H54 (cell line): ENCODE measurements at regions not wholly inside any gene's neighbourhood (a gene's known extent, or its start where the extent isn't known, plus 50 kb on each side); places are given as distances from the start of the nearest gene placed in this dataset.

Experiments used
- DNase-seq: peaks from one replicate; pipeline ENCODE4 v3.0.0; 2011; ENCODE audit warnings: low spot score, mixed read lengths; ENCODE audit not compliant: insufficient read length
- FAIRE-seq: peaks from 3 replicates; lab custom pipeline; 2011; peaks lifted over from hg19 to GRCh38; lab: Jason Lieb, UNC
- POLR2A ChIP-seq: IDR thresholded peaks from 2 replicates; pipeline ENCODE4 v1.6.1; 2011; ENCODE audit warnings: low read depth, mild to moderate bottlenecking, low read length

DNA sequence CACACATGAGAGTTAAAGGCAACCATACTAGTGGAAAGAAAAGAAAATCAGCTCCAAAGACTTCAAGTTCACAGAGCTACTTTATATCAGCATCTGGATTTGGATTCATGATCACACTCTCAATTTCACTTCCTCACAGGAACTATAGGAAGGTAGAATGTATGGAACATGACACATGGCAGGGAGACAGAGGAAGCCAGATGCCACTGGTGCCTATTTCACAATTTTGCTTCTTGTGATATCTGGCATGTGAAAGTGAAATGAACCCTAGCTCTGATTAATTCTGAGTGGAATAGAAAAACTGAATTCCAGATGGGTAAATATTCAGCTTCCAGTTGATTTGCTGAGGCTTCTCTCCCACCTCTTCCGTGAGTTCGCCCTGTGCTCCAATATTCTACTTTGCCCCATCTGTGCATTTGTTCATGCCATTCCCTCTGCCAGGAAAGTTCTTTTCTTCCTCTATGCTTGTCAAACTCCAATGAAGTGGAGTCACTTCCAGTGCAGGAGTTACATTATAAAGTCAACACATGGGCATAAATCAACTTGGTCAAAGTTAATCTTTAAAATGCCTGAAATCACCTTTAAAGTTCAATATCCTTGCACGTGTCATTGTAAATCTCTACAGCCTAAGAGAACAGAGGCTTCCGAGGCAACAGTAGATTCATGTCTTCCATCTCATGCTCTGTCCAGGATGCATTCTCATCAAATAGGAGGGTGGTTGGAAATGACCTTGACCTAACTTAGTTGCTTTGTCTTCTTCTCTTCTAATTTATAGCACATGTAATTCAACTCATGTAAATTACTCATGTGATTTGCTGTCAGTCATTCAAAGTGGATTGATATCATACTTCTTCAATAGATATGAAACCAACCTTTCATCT is 275.3 kb downstream of the HIVEP2 start:
- DNase-seq (no peak), FAIRE-seq (no peak)
- no peak for TF ChIP-seq POLR2A

DNA sequence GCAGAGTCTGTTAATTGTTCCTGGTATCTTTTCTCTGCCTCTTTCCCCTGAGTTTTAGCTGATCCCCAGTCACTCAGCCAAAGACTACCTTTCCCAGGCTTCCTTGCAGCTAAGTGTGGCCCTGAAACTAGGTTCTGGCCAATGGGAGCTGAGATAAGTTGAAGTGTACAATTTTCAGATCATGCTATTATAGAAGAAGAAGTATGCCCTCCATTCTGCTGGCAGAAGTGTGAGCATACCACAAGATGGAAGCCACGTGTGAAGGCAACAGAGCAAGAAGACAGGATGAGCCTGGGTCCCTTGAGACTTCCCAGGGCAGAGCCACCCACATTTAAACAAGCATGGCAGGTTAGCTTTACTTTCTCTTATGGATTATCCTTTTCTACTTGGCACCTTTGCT is 273.2 kb downstream of the HIVEP2 start:
- FAIRE-seq: no peak
- DNase-seq: no peak
- no peak for TF ChIP-seq POLR2A

DNA sequence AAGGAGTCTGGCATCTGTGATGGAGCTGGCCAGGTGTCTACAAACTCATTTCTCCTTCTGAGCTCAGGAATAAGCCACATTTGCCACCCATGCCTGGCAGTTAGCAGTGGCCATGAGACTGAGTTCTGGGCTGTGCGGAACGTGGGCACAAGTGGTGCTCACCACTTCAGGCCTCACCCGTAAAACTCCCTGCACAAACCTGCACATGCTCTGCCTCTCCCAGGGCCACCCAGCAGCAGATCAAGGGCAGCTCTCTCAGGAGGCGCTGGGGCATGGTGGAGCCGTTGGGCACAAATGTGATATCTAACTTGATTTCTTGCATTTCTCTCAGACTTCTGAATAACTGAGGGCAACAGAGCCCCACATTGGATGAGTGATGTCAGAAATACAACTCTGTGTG is 269.5 kb downstream of the HIVEP2 start:
- FAIRE-seq (no peak), DNase-seq (no peak)
- no peak for TF ChIP-seq POLR2A

GRCh38 chr6:142676027-142676443 is 268.9 kb downstream of the HIVEP2 start:
- no peak for FAIRE-seq
- DNase-seq: no peak
- no peak for TF ChIP-seq POLR2A

DNA sequence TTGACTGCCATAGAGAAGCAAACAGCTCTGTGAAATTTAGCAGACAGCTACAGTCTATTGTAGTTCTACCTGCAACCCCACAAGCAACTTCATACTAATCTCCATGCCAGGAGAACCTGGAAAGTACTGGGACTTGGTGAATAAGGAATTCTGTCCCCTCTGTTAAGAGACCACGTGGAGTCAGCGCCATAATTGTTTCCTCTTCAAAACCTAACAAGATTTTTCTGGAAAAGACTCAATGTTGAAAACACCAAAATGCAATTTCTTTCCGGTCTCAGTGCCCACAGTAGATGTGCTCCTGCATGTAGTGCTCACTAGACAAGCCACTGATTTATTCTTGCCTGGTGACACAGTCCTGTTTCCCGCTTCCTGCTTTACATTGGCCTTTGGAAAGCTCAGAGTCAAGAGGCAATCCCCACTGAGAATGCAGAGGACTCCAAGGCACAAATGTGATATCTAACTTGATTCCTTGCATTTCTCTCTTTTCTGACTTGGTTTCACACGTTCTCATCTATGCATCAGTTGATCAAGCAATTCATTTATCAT is 268.3 kb downstream of the HIVEP2 start:
- FAIRE-seq (no peak), DNase-seq (no peak)
- TF ChIP-seq POLR2A: no peak

- TF ChIP-seq POLR2A: no peak
- DNase-seq (no peak), FAIRE-seq (no peak)
Observed at GRCh38 chr6:142679907-142680700, 264.9 kb downstream of the HIVEP2 start.

DNA sequence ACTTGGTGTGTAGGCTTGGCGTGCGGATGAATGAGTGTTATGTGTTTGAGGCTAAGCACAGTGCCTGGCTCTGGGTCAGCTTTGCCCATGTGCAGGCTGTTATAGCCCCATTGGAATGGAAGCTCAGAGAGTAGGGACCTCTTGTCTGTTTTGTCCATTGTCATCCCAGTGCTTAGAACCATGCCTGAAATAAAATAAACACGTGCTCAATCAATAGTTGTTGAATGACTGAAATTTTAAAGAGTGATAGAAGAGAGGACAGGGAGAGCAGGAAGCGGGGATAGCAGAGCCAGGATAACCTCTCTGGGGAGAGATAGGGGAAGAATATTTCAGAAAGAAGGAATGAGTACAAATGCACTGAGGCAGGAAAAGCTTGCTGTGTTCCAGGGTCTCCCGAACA is 263.9 kb downstream of the HIVEP2 start:
- no peak for TF ChIP-seq POLR2A
- FAIRE-seq (no peak), DNase-seq (no peak)

DNA sequence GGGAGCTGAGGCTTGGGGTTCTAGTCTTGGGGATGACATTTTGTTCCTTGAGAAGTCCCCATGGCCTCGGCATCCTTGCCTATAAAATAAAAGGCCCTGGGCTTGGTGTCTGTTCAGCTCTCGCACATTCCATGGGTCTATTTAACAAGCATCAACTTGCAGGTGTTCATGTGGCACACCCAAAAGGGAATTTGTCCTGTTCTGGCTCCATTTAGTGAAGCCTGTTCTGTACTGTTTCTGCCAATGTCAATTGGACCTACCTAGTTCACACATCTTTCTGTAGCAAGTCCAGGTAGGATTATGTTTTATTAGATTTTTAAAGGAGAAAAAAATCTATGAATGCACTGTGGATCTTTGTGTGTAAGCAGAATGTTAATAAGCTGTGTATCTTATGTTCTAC is 262.0 kb downstream of the HIVEP2 start:
- DNase-seq (no peak), FAIRE-seq (no peak)
- TF ChIP-seq POLR2A: no peak

DNA sequence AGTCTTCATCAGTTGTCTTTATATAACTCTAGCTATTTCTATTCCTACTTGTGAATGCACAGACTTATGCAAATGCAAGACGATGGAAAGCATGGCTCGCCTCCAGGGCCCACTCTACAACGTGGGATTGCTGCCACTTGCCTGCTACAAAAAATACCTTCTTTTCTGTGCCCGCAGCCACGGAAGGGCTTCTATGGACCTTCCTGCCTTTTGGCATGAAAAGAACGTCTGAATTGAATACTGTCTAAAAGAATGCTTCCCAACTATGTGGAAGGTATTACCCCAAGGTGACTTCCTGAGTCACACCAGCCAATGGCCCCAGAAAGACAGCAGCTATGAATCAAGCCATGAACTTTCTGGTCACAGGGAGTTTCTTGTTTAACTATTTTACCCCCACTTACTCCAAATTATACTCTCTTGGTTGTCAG is 261.2 kb downstream of the HIVEP2 start:
- DNase-seq (no peak), FAIRE-seq (no peak)
- no peak for TF ChIP-seq POLR2A

GRCh38 chr6:142684371-142684770 is 260.6 kb downstream of the HIVEP2 start:
- DNase-seq: no peak
- FAIRE-seq: no peak
- no peak for TF ChIP-seq POLR2A

DNA sequence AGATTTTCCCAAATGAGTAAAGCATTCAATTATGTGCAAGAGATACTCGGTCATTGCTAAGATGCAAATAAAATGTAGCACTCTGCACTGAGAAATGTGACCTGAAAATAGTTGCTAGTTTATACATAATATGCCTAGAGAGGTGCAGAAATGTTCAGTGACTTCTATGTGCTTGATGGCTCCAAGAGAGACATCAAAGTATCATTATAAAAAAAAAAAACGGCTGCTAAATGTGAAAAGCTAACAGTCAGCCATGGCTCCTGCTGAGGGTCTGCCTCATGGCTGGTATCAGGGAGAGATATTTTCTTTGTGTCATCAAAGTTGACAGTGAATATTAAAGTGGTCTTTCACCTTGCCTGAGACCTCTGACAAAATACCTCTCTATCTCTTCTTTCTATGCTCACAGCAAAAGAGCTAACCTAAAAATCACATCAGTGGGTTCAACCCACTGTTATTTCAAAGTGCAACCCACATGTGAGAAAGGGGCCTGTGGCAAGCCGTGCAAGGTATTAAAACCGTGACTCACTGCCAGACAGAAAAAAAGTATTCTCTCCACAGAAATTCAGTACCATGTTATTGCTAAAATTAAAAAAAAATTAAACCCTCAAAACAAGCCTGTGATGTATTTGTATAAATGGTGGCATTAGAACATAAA is 259.0 kb downstream of the HIVEP2 start:
- no peak for TF ChIP-seq POLR2A
- DNase-seq: no peak
- FAIRE-seq: no peak

DNA sequence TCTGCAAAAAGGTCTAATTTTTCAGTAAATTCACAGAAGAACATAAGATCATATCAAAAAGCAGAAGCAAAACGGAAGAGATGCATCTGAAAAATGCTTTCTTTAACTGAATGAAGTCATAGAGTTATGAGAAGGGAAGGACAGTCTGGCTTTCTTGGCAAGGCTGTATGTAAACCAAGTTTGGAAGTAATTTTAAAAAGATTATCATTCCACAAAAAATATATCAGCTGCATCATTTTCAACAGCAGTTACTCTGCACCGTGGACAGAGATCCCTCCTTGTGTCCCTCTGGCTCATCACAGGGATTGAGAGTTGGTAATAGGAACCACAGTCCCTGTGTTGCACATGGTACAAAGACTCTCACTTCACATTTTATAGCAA is 258.5 kb downstream of the HIVEP2 start:
- TF ChIP-seq POLR2A: no peak
- DNase-seq (no peak), FAIRE-seq (no peak)

DNA sequence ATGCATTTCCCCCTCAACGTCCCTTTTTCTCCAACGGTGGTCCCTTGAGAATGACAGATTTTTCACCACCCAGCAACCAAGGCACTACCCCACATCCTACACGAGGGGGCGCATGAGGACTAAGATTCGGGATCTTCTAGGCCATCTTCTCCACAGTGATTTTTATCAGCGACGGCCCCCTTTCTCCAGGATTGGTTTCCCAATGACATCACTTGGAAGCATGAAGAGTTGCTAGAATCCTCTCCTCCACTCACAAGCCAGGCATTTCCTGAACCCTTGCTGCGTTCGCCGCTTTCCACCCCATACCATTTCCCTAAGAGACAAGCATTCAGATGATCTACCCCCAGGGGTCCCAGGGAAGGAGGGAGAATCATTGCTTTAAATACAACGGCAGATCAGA is 252.0 kb downstream of the HIVEP2 start:
- TF ChIP-seq POLR2A: no peak
- peak; percentile 27 for FAIRE-seq

GRCh38 chr6:142693441-142693840 is 251.5 kb downstream of the HIVEP2 start:
- FAIRE-seq (no peak), DNase-seq (no peak)
- no peak for TF ChIP-seq POLR2A

More for the DNA sequence above, 252.0 kb downstream of the HIVEP2 start:
- DNase-seq: peak; percentile 18

- DNase-seq: no peak
- no peak for FAIRE-seq
- TF ChIP-seq POLR2A: no peak
Observed at GRCh38 chr6:142694054-142694453, 250.9 kb downstream of the HIVEP2 start.
